Endodermal cell (in vitro differentiated cells): ENCODE measurements at regions not wholly inside any gene's neighbourhood (a gene's known extent, or its start where the extent isn't known, plus 50 kb on each side); places are given as distances from the start of the nearest gene placed in this dataset.
A peak's percentile ranks its signal among the peaks of the same experiment; 100 is the strongest.

Experiments used
- DNase-seq: peaks from one replicate; pipeline ENCODE4 v3.0.0-alpha.2; 2017
- H3K27ac ChIP-seq: 2 replicates; pipeline ENCODE4 v1.5.1; 2013; ENCODE audit warnings: mild to moderate bottlenecking, low read depth, low read length, moderate library complexity
- H3K27me3 ChIP-seq: 2 replicates; pipeline ENCODE4 v1.6.1; 2013; ENCODE audit warnings: mild to moderate bottlenecking, low read length, moderate library complexity; ENCODE audit not compliant: insufficient read depth, control insufficient read depth, poor library complexity, severe bottlenecking
- H3K36me3 ChIP-seq: 2 replicates; pipeline ENCODE4 v1.7.0; 2013; ENCODE audit warnings: mild to moderate bottlenecking, low read length, moderate library complexity; ENCODE audit not compliant: control insufficient read depth, insufficient read depth
- H3K4me1 ChIP-seq: one replicate; pipeline ENCODE4 v1.7.0; 2013; ENCODE audit warnings: low read length; ENCODE audit not compliant: control insufficient read depth, insufficient read depth
- H3K4me3 ChIP-seq: 2 replicates; pipeline ENCODE4 v1.5.1; 2013; ENCODE audit warnings: mild to moderate bottlenecking, low read length, moderate library complexity
- H3K9ac ChIP-seq: 2 replicates; pipeline ENCODE4 v1.6.1; 2013; ENCODE audit warnings: mild to moderate bottlenecking, low read length, moderate library complexity; ENCODE audit not compliant: poor library complexity, severe bottlenecking; ENCODE audit errors: extremely low read depth
- H3K9me3 ChIP-seq: 2 replicates; pipeline ENCODE4 v1.6.1; 2013; ENCODE audit warnings: mild to moderate bottlenecking, low read length, moderate library complexity; ENCODE audit not compliant: control insufficient read depth
- H3K27ac Mint-ChIP-seq: 2 replicates; pipeline ENCODE4 v1.8.0; 2020; ENCODE audit warnings: mixed read lengths
- H3K27me3 Mint-ChIP-seq: 2 replicates; pipeline ENCODE4 v1.8.0; 2021; ENCODE audit warnings: mild to moderate bottlenecking, mixed read lengths; ENCODE audit not compliant: insufficient read depth
- H3K36me3 Mint-ChIP-seq: 2 replicates; pipeline ENCODE4 v1.8.0; 2020; ENCODE audit warnings: low read depth, mixed read lengths
- H3K4me1 Mint-ChIP-seq: 2 replicates; pipeline ENCODE4 v1.8.0; 2020; ENCODE audit warnings: mixed read lengths
- H3K4me3 Mint-ChIP-seq: 2 replicates; pipeline ENCODE4 v1.8.0; 2020; ENCODE audit warnings: mild to moderate bottlenecking, moderate library complexity, mixed read lengths
- H3K9me3 Mint-ChIP-seq: 2 replicates; pipeline ENCODE4 v1.8.0; 2020; ENCODE audit warnings: mild to moderate bottlenecking, mixed read lengths
- CTCF ChIP-seq: fragments of 200-600 bp; sonication (generic); conservative IDR thresholded peaks from 2 replicates; pipeline ENCODE4 v1.5.0; 2021; ENCODE audit warnings: antibody characterized with exemption, mild to moderate bottlenecking
- WGBS, 2 experiments: methylation state at CpG; one replicate each; pipeline versions ENCODE4 v1.1.5 to v1.1.7; 2013; ENCODE audit warnings: missing lambda C conversion rate in 2 of 2, mixed read lengths in 1 of 2; ENCODE audit not compliant: insufficient coverage in 1 of 2, insufficient read length in 1 of 2; 5-methylcytosine and 5-hydroxymethylcytosine counted together

- Histone ChIP-seq H3K4me3 (no peak overlapping the region), H3K27me3 (no peaks in the 10 kb centered on the region), H3K9me3 (no peaks in the 10 kb centered on the region), H3K36me3 (no peaks in the 10 kb centered on the region), H3K9ac (no peak overlapping the region), H3K27ac (no peak overlapping the region), H3K4me1 (peaks cover 12% of the 10 kb centered on the region)
- Mint-ChIP-seq H3K27me3 (no peaks in the 10 kb centered on the region), H3K4me1 (peaks cover 18% of the 10 kb centered on the region), H3K4me3 (no peak overlapping the region), H3K36me3 (no peaks in the 10 kb centered on the region), H3K27ac (no peak overlapping the region), H3K9me3 (no peaks in the 10 kb centered on the region)
- WGBS, 2 experiments = 95 to 100% methylated on average over 4 to 5 of the region's 5 CpGs
- no peak for TF ChIP-seq CTCF
- no peak for DNase-seq
Measured at GRCh38 chr10:78285226-78285625, 251.6 kb downstream of the RPS24 start.

GRCh38 chr10:78286186-78286585 is 252.5 kb downstream of the RPS24 start:
- H3K4me3 ChIP-seq = no peak overlapping the region
- peaks cover 18% of the 10 kb centered on the region for H3K4me1 Mint-ChIP-seq
- peak; percentile 84 for DNase-seq
- H3K9me3 ChIP-seq = no peaks in the 10 kb centered on the region
- no peaks in the 10 kb centered on the region for H3K9me3 Mint-ChIP-seq
- H3K27ac Mint-ChIP-seq = no peak overlapping the region
- peaks cover 1% of the 10 kb centered on the region for H3K27me3 Mint-ChIP-seq
- no peak overlapping the region for H3K9ac ChIP-seq
- WGBS, 2 experiments = 95% methylated on average over 1 of the region's 1 CpG; no CpG with 5 or more reads in 1 of the 2 experiments
- H3K36me3 ChIP-seq = no peaks in the 10 kb centered on the region
- H3K4me1 ChIP-seq = peaks cover 12% of the 10 kb centered on the region
- H3K27me3 ChIP-seq = no peaks in the 10 kb centered on the region
- H3K4me3 Mint-ChIP-seq = no peak overlapping the region
- no peak overlapping the region for H3K27ac ChIP-seq
- no peak for TF ChIP-seq CTCF
- no peaks in the 10 kb centered on the region for H3K36me3 Mint-ChIP-seq

GRCh38 chr10:78286668-78287067 is 253.0 kb downstream of the RPS24 start:
- no peak for TF ChIP-seq CTCF
- no peaks in the 10 kb centered on the region for H3K27me3 ChIP-seq
- peaks cover 12% of the 10 kb centered on the region for H3K4me1 ChIP-seq
- no peaks in the 10 kb centered on the region for H3K36me3 ChIP-seq
- no peaks in the 10 kb centered on the region for H3K9me3 ChIP-seq
- no peak overlapping the region for H3K27ac Mint-ChIP-seq
- H3K4me3 ChIP-seq = no peak overlapping the region
- peaks cover 18% of the 10 kb centered on the region for H3K4me1 Mint-ChIP-seq
- DNase-seq = no peak
- no peak overlapping the region for H3K4me3 Mint-ChIP-seq
- H3K36me3 Mint-ChIP-seq = no peaks in the 10 kb centered on the region
- no peak overlapping the region for H3K9ac ChIP-seq
- WGBS, 2 experiments = 95 to 97% methylated on average over 8 of the region's 9 CpGs
- no peaks in the 10 kb centered on the region for H3K9me3 Mint-ChIP-seq
- H3K27me3 Mint-ChIP-seq = peaks cover 3% of the 10 kb centered on the region
- no peak overlapping the region for H3K27ac ChIP-seq
